Upper lobe of left lung (tissue), 6 donors: ENCODE measurements at regions not wholly inside any gene's neighbourhood (a gene's known extent, or its start where the extent isn't known, plus 50 kb on each side); places are given as distances from the start of the nearest gene placed in this dataset.

Experiments used
- ATAC-seq, 2 donors: fragments of 200-7000 bp; cut with Tn5 transposase; one replicate each; pipeline ENCODE4 v1.9.1; 2022; ENCODE audit warnings: mild to moderate bottlenecking in 2 of 2, moderate library complexity in 2 of 2; ENCODE audit not compliant: low FRiP score in 2 of 2
- DNase-seq, 2 donors: peaks; one replicate each; pipeline ENCODE4 v3.0.0-alpha.2; 2019 to 2020
- H3K27ac ChIP-seq, 4 donors: fragments of 200-600 bp; sonication (generic); one replicate each; pipeline ENCODE4 v1.5.1; 2016 to 2019
- H3K27me3 ChIP-seq, 4 donors: fragments of 200-600 bp; sonication (generic); one replicate each; pipeline ENCODE4 v1.5.1; 2017 to 2019
- H3K36me3 ChIP-seq, 4 donors: fragments of 200-600 bp; sonication (generic); one replicate each; pipeline ENCODE4 v1.5.1; 2016 to 2019
- H3K4me1 ChIP-seq, 4 donors: fragments of 200-600 bp; sonication (generic); one replicate each; pipeline ENCODE4 v1.5.1; 2018 to 2019
- H3K4me3 ChIP-seq, 4 donors: fragments of 200-600 bp; sonication (generic); one replicate each; pipeline ENCODE4 v1.5.1; 2017 to 2019; ENCODE audit warnings: mild to moderate bottlenecking in 2 of 4, moderate library complexity in 1 of 4
- H3K9me3 ChIP-seq, 4 donors: fragments of 200-600 bp; sonication (generic); one replicate each; pipeline ENCODE4 v1.5.1; 2018 to 2019
- CTCF ChIP-seq, 6 experiments: fragments of 450-650 bp in 4 of 6; fragments of 200-600 bp in 2 of 6; sonication (generic) in 2 of 6; IDR thresholded peaks; one replicate each; pipeline ENCODE4 v1.5.1; 2016 to 2019; ENCODE audit warnings: antibody characterized with exemption in 6 of 6
- EP300 ChIP-seq, 4 donors: sonication (generic); formaldehyde crosslinking; IDR thresholded peaks; one replicate each; pipeline ENCODE4 v1.5.1; 2017; ENCODE audit warnings: antibody characterized with exemption in 4 of 4, control low read depth in 2 of 4
- POLR2A ChIP-seq, 4 donors: fragments of 450-650 bp; IDR thresholded peaks; one replicate each; pipeline ENCODE4 v1.5.1; 2016 to 2017; ENCODE audit warnings: antibody characterized with exemption in 4 of 4, mild to moderate bottlenecking in 2 of 4
- POLR2AphosphoS5 ChIP-seq, 2 donors: sonication (generic); formaldehyde crosslinking; IDR thresholded peaks; one replicate each; pipeline ENCODE4 v1.5.1; 2017; ENCODE audit warnings: antibody characterized with exemption in 2 of 2
- WGBS, 2 donors: methylation state at CpG; one replicate each; pipeline ENCODE4 v1.1.5; 2017 to 2018; 5-methylcytosine and 5-hydroxymethylcytosine counted together
- donor health status: DM: no; HTN: no; CAD: no; lungs with moderate emphysema.
- donor health status: DM: no; HTN: yes; CAD: no; lungs with severe emphysema.

DNA sequence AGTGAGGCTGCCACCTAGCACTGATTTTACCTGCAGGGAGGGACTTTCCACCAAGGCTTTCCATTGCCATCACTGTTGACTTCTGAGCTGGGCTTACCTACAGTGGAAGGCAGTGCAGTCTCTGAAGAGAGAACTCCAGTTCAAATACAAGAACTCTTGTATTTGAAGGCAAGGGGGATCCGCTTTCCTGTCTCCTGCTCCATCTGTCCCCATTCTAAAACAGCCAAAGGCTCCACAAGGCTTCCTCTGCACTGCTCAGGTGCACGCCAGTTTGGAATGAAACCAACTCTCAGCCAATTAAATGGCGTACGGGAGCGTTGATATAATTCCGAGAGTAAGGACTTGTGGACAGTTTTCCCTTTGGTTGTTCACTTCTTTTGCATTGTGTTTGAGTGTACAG is 66.0 kb upstream of the CXCL14 start:
- H3K27me3 ChIP-seq, result no peaks in the 10 kb centered on the region
- H3K4me1 ChIP-seq, result no peaks in the 10 kb centered on the region
- no peaks in the 10 kb centered on the region for H3K36me3 ChIP-seq
- H3K27ac ChIP-seq, result no peak overlapping the region
- 89 to 91% methylated on average over 6 of the region's 6 CpGs for WGBS, 2 donors
- ATAC-seq, result no peak
- no peak overlapping the region for H3K4me3 ChIP-seq
- DNase-seq, result no peak
- H3K9me3 ChIP-seq, result no peaks in the 10 kb centered on the region
- TF ChIP-seq POLR2A (IDR thresholded peaks at IDR 0.05) (no peak), POLR2AphosphoS5 (IDR thresholded peaks at IDR 0.05) (no peak), CTCF (IDR thresholded peaks at IDR 0.05) (no peak), EP300 (IDR thresholded peaks at IDR 0.05) (no peak)

- 72 to 77% methylated on average over 4 of the region's 4 CpGs for WGBS, 2 donors
- H3K27me3 ChIP-seq, result no peaks in the 10 kb centered on the region
- TF ChIP-seq POLR2AphosphoS5 (IDR thresholded peaks at IDR 0.05) (no peak), POLR2A (IDR thresholded peaks at IDR 0.05) (no peak), CTCF (IDR thresholded peaks at IDR 0.05) (no peak), EP300 (IDR thresholded peaks at IDR 0.05) (no peak)
- H3K36me3 ChIP-seq, result no peaks in the 10 kb centered on the region
- H3K4me3 ChIP-seq, result no peak overlapping the region
- DNase-seq (no peak), ATAC-seq (no peak)
- H3K27ac ChIP-seq, result no peak overlapping the region
- no peaks in the 10 kb centered on the region for H3K4me1 ChIP-seq
- no peaks in the 10 kb centered on the region for H3K9me3 ChIP-seq
Measured at GRCh38 chr5:135643881-135644766, 65.3 kb upstream of the CXCL14 start.

- WGBS, 2 donors, result 79 to 87% methylated on average over 10 of the region's 10 CpGs
Measured at GRCh38 chr5:135642934-135643333, 64.1 kb upstream of the CXCL14 start.

GRCh38 chr5:135642488-135642870 is 63.7 kb upstream of the CXCL14 start:
- no peak overlapping the region for H3K27ac ChIP-seq

More at GRCh38 chr5:135642934-135643333, 64.1 kb upstream of the CXCL14 start:
- ATAC-seq (no peak), DNase-seq (no peak)
- no peak for TF ChIP-seq EP300 (IDR thresholded peaks at IDR 0.05)
- TF ChIP-seq POLR2AphosphoS5 (IDR thresholded peaks at IDR 0.05), result no peak
- TF ChIP-seq CTCF (IDR thresholded peaks at IDR 0.05), result no peak
- H3K9me3 ChIP-seq, result no peaks in the 10 kb centered on the region
- no peaks in the 10 kb centered on the region for H3K36me3 ChIP-seq
- no peaks in the 10 kb centered on the region for H3K4me1 ChIP-seq
- H3K27me3 ChIP-seq, result no peaks in the 10 kb centered on the region
- no peak overlapping the region for H3K4me3 ChIP-seq
- no peak overlapping the region for H3K27ac ChIP-seq

More at GRCh38 chr5:135642488-135642870, 63.7 kb upstream of the CXCL14 start:
- TF ChIP-seq POLR2A (IDR thresholded peaks at IDR 0.05), result no peak
- TF ChIP-seq POLR2AphosphoS5 (IDR thresholded peaks at IDR 0.05), result no peak
- no peak for TF ChIP-seq EP300 (IDR thresholded peaks at IDR 0.05)
- no peak for TF ChIP-seq CTCF (IDR thresholded peaks at IDR 0.05)
- no peak for DNase-seq
- no peaks in the 10 kb centered on the region for H3K36me3 ChIP-seq
- H3K4me3 ChIP-seq, result no peak overlapping the region
- no peaks in the 10 kb centered on the region for H3K9me3 ChIP-seq
- no peak for ATAC-seq
- WGBS, 2 donors, result 56 to 80% methylated on average over 3 of the region's 3 CpGs
- H3K4me1 ChIP-seq, result no peaks in the 10 kb centered on the region
- H3K27me3 ChIP-seq, result no peaks in the 10 kb centered on the region
